Keratinocyte (primary cell): ENCODE measurements at regions not wholly inside any gene's neighbourhood (a gene's known extent, or its start where the extent isn't known, plus 50 kb on each side); places are given as distances from the start of the nearest gene placed in this dataset.

ENCODE experiments used
- EZH2 ChIP-seq: IDR thresholded peaks from one replicate; pipeline ENCODE4 v1.6.1; 2012; ENCODE audit warnings: inconsistent platforms, mild to moderate bottlenecking, low read length, moderate library complexity
- TF ChIP-seq, protein P1 (sequence below), 3 experiments: IDR thresholded peaks in 1 of 3; conservative IDR thresholded peaks in 1 of 3; optimal IDR thresholded peaks in 1 of 3; 2 replicates in 2 of 3; 3 replicates in 1 of 3; pipeline versions ENCODE3 to v1.5.1; 2011; ENCODE audit warnings: low read length in 3 of 3, mild to moderate bottlenecking in 3 of 3, moderate library complexity in 2 of 3, control low read depth in 1 of 3, inconsistent platforms in 1 of 3; ENCODE audit not compliant: insufficient read depth in 2 of 3; ENCODE audit errors: extremely low read depth in 1 of 3

DNA sequence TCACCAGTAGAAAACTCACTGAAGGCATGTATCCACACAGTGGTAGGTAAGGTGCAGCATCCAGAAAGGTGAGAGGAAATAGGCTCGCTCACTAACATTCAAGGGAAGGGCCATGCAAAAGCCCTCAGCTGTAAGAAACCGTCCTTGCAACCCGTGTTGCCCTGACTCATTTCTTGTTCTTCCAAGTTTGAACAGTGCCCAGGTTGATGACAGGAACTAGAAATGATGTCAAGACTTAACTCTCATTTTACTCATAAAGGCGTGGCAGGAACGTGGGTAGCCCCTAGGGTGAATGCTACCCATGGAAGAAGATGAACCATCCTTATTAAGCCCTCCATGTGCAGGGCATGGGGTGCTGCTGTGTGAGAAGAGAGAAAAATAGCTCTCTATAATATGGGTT is 187.6 kb downstream of the CD83 start:
- TF ChIP-seq, protein P1, sequence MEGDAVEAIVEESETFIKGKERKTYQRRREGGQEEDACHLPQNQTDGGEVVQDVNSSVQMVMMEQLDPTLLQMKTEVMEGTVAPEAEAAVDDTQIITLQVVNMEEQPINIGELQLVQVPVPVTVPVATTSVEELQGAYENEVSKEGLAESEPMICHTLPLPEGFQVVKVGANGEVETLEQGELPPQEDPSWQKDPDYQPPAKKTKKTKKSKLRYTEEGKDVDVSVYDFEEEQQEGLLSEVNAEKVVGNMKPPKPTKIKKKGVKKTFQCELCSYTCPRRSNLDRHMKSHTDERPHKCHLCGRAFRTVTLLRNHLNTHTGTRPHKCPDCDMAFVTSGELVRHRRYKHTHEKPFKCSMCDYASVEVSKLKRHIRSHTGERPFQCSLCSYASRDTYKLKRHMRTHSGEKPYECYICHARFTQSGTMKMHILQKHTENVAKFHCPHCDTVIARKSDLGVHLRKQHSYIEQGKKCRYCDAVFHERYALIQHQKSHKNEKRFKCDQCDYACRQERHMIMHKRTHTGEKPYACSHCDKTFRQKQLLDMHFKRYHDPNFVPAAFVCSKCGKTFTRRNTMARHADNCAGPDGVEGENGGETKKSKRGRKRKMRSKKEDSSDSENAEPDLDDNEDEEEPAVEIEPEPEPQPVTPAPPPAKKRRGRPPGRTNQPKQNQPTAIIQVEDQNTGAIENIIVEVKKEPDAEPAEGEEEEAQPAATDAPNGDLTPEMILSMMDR (optimal IDR thresholded peaks at IDR 0.05 in 1 of 3, IDR thresholded peaks at IDR 0.05 in 1 of 3, conservative IDR thresholded peaks at IDR 0.05 in 1 of 3; ENCODE audit: extremely low read depth in 1 of 3, insufficient read depth in 2 of 3, low read length in 3 of 3), result no peak
- no peak for TF ChIP-seq EZH2
